GM12891 (cell line): ENCODE measurements at regions not wholly inside any gene's neighbourhood (a gene's known extent, or its start where the extent isn't known, plus 50 kb on each side); places are given as distances from the start of the nearest gene placed in this dataset.

Source experiments
- POLR2A ChIP-seq: IDR thresholded peaks from 2 replicates; pipeline ENCODE4 v1.6.1; 2011; ENCODE audit warnings: low read depth, low read length, control low read depth
- POLR2AphosphoS5 ChIP-seq: IDR thresholded peaks from 2 replicates; pipeline ENCODE4 v1.6.1; 2011; ENCODE audit warnings: low read depth, low read length, control low read depth
- TAF1 ChIP-seq: IDR thresholded peaks from 2 replicates; pipeline ENCODE4 v1.6.1; 2011; ENCODE audit warnings: low read depth, low read length, control low read depth

DNA sequence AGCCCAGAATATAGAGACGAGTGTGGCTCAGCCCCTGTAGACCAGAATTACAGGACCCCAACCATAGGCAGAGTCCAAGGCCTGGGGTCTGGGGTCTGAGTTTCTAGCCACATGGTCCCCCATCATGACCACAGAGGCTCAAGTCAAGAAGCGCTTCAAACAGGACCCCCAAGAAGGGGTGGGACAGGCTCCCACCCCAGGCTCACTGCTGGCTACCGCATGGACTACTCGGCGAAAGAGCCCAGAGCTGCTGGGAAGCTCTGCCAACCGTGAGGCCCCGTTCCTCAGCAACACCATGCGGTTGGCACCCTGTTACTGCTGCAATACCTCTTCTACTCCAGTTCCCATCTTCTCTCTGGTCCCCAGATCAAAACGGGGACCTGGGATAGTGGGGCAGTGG, 254.8 kb downstream of the TEX29 start:
- TF ChIP-seq POLR2AphosphoS5 (no peak), TAF1 (no peak), POLR2A (no peak)
